Mesothelial cell of epicardium (in vitro differentiated cells): ENCODE measurements at regions not wholly inside any gene's neighbourhood (a gene's known extent, or its start where the extent isn't known, plus 50 kb on each side); places are given as distances from the start of the nearest gene placed in this dataset.
"Not testable (repeated sequence)": the region's sequence is repeated elsewhere in the genome, so short reads cannot be mapped to it uniquely, and the experiment has no call there.

Source experiments
- DNase-seq, 2 experiments: peaks; one replicate each; pipeline ENCODE4 v3.0.0; 2021; ENCODE audit warnings: low spot score in 2 of 2; ENCODE audit not compliant: unreplicated experiment in 2 of 2
- H3K27ac Mint-ChIP-seq: 2 replicates; pipeline ENCODE4 v1.8.0; 2021; ENCODE audit warnings: mixed read lengths
- H3K27me3 Mint-ChIP-seq: 2 replicates; pipeline ENCODE4 v1.8.0; 2021; ENCODE audit warnings: low read depth, mixed read lengths
- H3K36me3 Mint-ChIP-seq: 2 replicates; pipeline ENCODE4 v1.8.0; 2021; ENCODE audit warnings: mixed read lengths
- H3K4me1 Mint-ChIP-seq: 2 replicates; pipeline ENCODE4 v1.8.0; 2021; ENCODE audit warnings: mixed read lengths
- H3K4me3 Mint-ChIP-seq: 2 replicates; pipeline ENCODE4 v1.8.0; 2021; ENCODE audit warnings: mild to moderate bottlenecking, moderate library complexity, mixed read lengths
- H3K9me3 Mint-ChIP-seq: 2 replicates; pipeline ENCODE4 v1.8.0; 2021; ENCODE audit warnings: mixed read lengths
- CTCF ChIP-seq: fragments of 200-600 bp; sonication (generic); IDR thresholded peaks from one replicate; pipeline ENCODE4 v1.5.0; 2021; ENCODE audit warnings: antibody characterized with exemption; ENCODE audit not compliant: unreplicated experiment

GRCh38 chr9:29609282-29609681, 2036.0 kb upstream of the C9orf72 start:
- H3K27ac Mint-ChIP-seq, result no peak overlapping the region
- no peak overlapping the region for H3K4me3 Mint-ChIP-seq
- no peak for TF ChIP-seq CTCF
- peaks cover 20% of the 10 kb centered on the region for H3K9me3 Mint-ChIP-seq
- H3K27me3 Mint-ChIP-seq, result no peaks in the 10 kb centered on the region
- H3K36me3 Mint-ChIP-seq, result peaks cover 1% of the 10 kb centered on the region
- peaks cover 4% of the 10 kb centered on the region for H3K4me1 Mint-ChIP-seq
- DNase-seq, result no peak

DNA sequence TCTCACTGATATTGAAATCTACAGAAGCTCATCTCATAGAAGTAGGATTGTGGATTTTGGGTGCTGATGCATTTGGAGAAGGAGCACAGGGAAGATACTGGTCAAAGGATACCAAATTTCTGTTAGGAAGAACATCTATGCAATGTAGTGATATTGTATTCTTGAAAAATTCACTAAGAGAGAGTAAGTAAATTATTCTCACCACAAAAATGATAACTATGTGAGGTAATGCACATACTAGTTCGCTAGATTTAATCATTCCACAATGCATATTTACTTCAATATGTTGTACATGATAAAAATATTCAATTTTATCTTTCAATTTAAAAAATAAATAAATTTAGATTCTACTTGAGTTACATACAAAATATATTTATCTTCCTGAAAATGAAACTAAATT, 2040.5 kb upstream of the C9orf72 start:
- Mint-ChIP-seq H3K27ac (no peak overlapping the region), H3K36me3 (peaks cover 1% of the 10 kb centered on the region), H3K9me3 (peaks cover 16% of the 10 kb centered on the region), H3K27me3 (no peaks in the 10 kb centered on the region), H3K4me1 (peaks cover 4% of the 10 kb centered on the region), H3K4me3 (no peak overlapping the region)
- no peak for TF ChIP-seq CTCF
- no peak for DNase-seq

DNA sequence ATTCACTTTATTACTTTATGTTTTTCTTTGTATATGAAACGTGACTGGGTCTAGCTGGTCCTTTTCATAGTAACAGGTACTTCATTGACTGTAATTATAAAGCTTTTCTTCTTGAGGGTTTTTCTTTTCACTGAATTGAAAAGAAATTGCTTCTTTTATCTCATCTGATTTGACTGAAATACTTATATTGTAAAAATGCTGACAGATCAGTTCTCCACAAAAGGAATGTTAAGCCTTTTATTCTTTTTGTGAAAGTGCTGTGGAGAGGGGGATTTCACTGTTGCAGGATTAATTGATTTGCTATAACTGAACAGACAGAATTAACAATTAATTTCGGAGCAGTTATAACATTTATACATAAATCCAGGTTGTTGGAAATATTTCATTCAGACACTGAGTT, 2043.6 kb upstream of the C9orf72 start:
- Mint-ChIP-seq H3K27ac (no peak overlapping the region), H3K36me3 (no peaks in the 10 kb centered on the region), H3K27me3 (no peaks in the 10 kb centered on the region), H3K9me3 (peaks cover 4% of the 10 kb centered on the region), H3K4me1 (peaks cover 4% of the 10 kb centered on the region), H3K4me3 (no peak overlapping the region)
- TF ChIP-seq CTCF, result no peak
- no peak for DNase-seq

GRCh38 chr9:29625292-29625731, 2052.0 kb upstream of the C9orf72 start:
- Mint-ChIP-seq H3K27ac (no peak overlapping the region), H3K9me3 (no peaks in the 10 kb centered on the region), H3K4me1 (peaks cover 11% of the 10 kb centered on the region), H3K4me3 (no peak overlapping the region), H3K27me3 (no peaks in the 10 kb centered on the region), H3K36me3 (no peaks in the 10 kb centered on the region)
- DNase-seq, result no peak
- TF ChIP-seq CTCF, result no peak

- H3K27ac Mint-ChIP-seq, result no peak overlapping the region
- no peak for TF ChIP-seq CTCF
- no peak overlapping the region for H3K4me3 Mint-ChIP-seq
- H3K36me3 Mint-ChIP-seq, result no peaks in the 10 kb centered on the region
- peaks cover 11% of the 10 kb centered on the region for H3K4me1 Mint-ChIP-seq
- peaks cover 1% of the 10 kb centered on the region for H3K9me3 Mint-ChIP-seq
- H3K27me3 Mint-ChIP-seq, result no peaks in the 10 kb centered on the region
- no peak for DNase-seq
Observed at GRCh38 chr9:29625931-29626330, 2052.7 kb upstream of the C9orf72 start.

GRCh38 chr9:29628856-29629255, 2055.6 kb upstream of the C9orf72 start:
- peaks cover 11% of the 10 kb centered on the region for H3K4me1 Mint-ChIP-seq
- not testable (repeated sequence) for H3K4me3 Mint-ChIP-seq, H3K27ac Mint-ChIP-seq, H3K9me3 Mint-ChIP-seq, H3K27me3 Mint-ChIP-seq, H3K36me3 Mint-ChIP-seq, DNase-seq
